Keratinocyte (primary cell): ENCODE measurements at regions not wholly inside any gene's neighbourhood (a gene's known extent, or its start where the extent isn't known, plus 50 kb on each side); places are given as distances from the start of the nearest gene placed in this dataset.

Source experiments
- CTCF ChIP-seq, 3 experiments: IDR thresholded peaks in 1 of 3; conservative IDR thresholded peaks in 1 of 3; optimal IDR thresholded peaks in 1 of 3; 2 replicates in 2 of 3; 3 replicates in 1 of 3; pipeline versions ENCODE3 to v1.5.1; 2011; ENCODE audit warnings: low read length in 3 of 3, mild to moderate bottlenecking in 3 of 3, moderate library complexity in 2 of 3, control low read depth in 1 of 3, inconsistent platforms in 1 of 3; ENCODE audit not compliant: insufficient read depth in 2 of 3; ENCODE audit errors: extremely low read depth in 1 of 3
- EZH2 ChIP-seq: IDR thresholded peaks from one replicate; pipeline ENCODE4 v1.6.1; 2012; ENCODE audit warnings: inconsistent platforms, mild to moderate bottlenecking, low read length, moderate library complexity

GRCh38 chr2:106284255-106284654 lies 90.2 kb upstream of the UXS1 start:
- TF ChIP-seq CTCF (optimal IDR thresholded peaks at IDR 0.05 in 1 of 3, IDR thresholded peaks at IDR 0.05 in 1 of 3, conservative IDR thresholded peaks at IDR 0.05 in 1 of 3; ENCODE audit: extremely low read depth in 1 of 3, insufficient read depth in 2 of 3, low read length in 3 of 3) (no peak), EZH2 (no peak)
